Keratinocyte (primary cell): ENCODE measurements at regions not wholly inside any gene's neighbourhood (a gene's known extent, or its start where the extent isn't known, plus 50 kb on each side); places are given as distances from the start of the nearest gene placed in this dataset.

Experiments used
- DNase-seq: peaks from one replicate; pipeline ENCODE4 v3.0.0-alpha.2; 2011; ENCODE audit warnings: low read depth, missing footprints, low spot score
- FAIRE-seq: peaks from 2 replicates; lab custom pipeline; 2011; peaks lifted over from hg19 to GRCh38; lab: Jason Lieb, UNC
- H2AFZ ChIP-seq: 2 replicates; pipeline ENCODE4 v1.6.0; 2012; ENCODE audit warnings: low read length, control low read depth, inconsistent platforms; ENCODE audit not compliant: control insufficient read depth
- H3K27ac ChIP-seq: 2 replicates; pipeline ENCODE4 v1.5.1; 2011; ENCODE audit warnings: low read length; ENCODE audit not compliant: control insufficient read depth, insufficient read depth
- H3K27me3 ChIP-seq: 3 replicates; pipeline ENCODE4 v1.6.0; 2011; ENCODE audit warnings: low read length; ENCODE audit not compliant: control insufficient read depth, insufficient read depth; ENCODE audit errors: extremely low read depth
- H3K36me3 ChIP-seq, 2 experiments: 2 replicates in 1 of 2; 3 replicates in 1 of 2; pipeline ENCODE4 v1.5.1; 2011; ENCODE audit warnings: low read length in 2 of 2, mild to moderate bottlenecking in 1 of 2; ENCODE audit not compliant: control insufficient read depth in 2 of 2, insufficient read depth in 2 of 2; ENCODE audit errors: extremely low read depth in 1 of 2
- H3K4me1 ChIP-seq: 3 replicates; pipeline ENCODE4 v1.5.1; 2011; ENCODE audit warnings: low read length; ENCODE audit not compliant: control insufficient read depth, insufficient read depth; ENCODE audit errors: extremely low read depth
- H3K4me2 ChIP-seq: 3 replicates; pipeline ENCODE4 v1.6.0; 2011; ENCODE audit warnings: low read depth, low read length; ENCODE audit not compliant: control insufficient read depth, insufficient read depth; ENCODE audit errors: extremely low read depth
- H3K4me3 ChIP-seq, 3 experiments: fragments of 200-600 bp in 1 of 3; sonication (generic) in 1 of 3; 2 replicates in 2 of 3; 3 replicates in 1 of 3; pipeline ENCODE4 v1.5.1; 2011 to 2016; ENCODE audit warnings: low read length in 3 of 3, mild to moderate bottlenecking in 3 of 3, control low read depth in 2 of 3, inconsistent platforms in 1 of 3, low read depth in 1 of 3, mixed read lengths in 1 of 3, mixed run types in 1 of 3, moderate library complexity in 1 of 3; ENCODE audit not compliant: control insufficient read depth in 2 of 3, insufficient read depth in 2 of 3; ENCODE audit errors: extremely low read depth in 1 of 3
- H3K79me2 ChIP-seq: 2 replicates; pipeline ENCODE4 v1.6.0; 2012; ENCODE audit warnings: low read length; ENCODE audit not compliant: control insufficient read depth, insufficient read depth
- H3K9ac ChIP-seq: 3 replicates; pipeline ENCODE4 v1.6.0; 2011; ENCODE audit warnings: low read length; ENCODE audit not compliant: control insufficient read depth, insufficient read depth; ENCODE audit errors: extremely low read depth
- H3K9me1 ChIP-seq: 3 replicates; pipeline ENCODE4 v1.6.0; 2011; ENCODE audit warnings: low read length; ENCODE audit not compliant: control insufficient read depth, insufficient read depth; ENCODE audit errors: extremely low read depth
- H3K9me3 ChIP-seq: 2 replicates; pipeline ENCODE4 v1.5.1; 2012; ENCODE audit warnings: low read depth, low read length; ENCODE audit not compliant: control insufficient read depth
- H4K20me1 ChIP-seq: 3 replicates; pipeline ENCODE4 v1.6.0; 2011; ENCODE audit warnings: low read length; ENCODE audit not compliant: control insufficient read depth, insufficient read depth; ENCODE audit errors: extremely low read depth
- CTCF ChIP-seq, 3 experiments: IDR thresholded peaks in 1 of 3; conservative IDR thresholded peaks in 1 of 3; optimal IDR thresholded peaks in 1 of 3; 2 replicates in 2 of 3; 3 replicates in 1 of 3; pipeline versions ENCODE3 to v1.5.1; 2011; ENCODE audit warnings: low read length in 3 of 3, mild to moderate bottlenecking in 3 of 3, moderate library complexity in 2 of 3, control low read depth in 1 of 3, inconsistent platforms in 1 of 3; ENCODE audit not compliant: insufficient read depth in 2 of 3; ENCODE audit errors: extremely low read depth in 1 of 3
- EZH2 ChIP-seq: IDR thresholded peaks from one replicate; pipeline ENCODE4 v1.6.1; 2012; ENCODE audit warnings: inconsistent platforms, mild to moderate bottlenecking, low read length, moderate library complexity
- dilution Hi-C: fragments of 300-500 bp; cut with MboI; formaldehyde crosslinking; loops from one replicate; pipeline ENCODE4 v1.7.0; 2020; ENCODE audit warnings: low sequenced_read_pairs; ENCODE audit not compliant: extremely low pct_ligation_motif_present

- Histone ChIP-seq H3K4me1 (no peaks in the 10 kb centered on the region), H3K9me3 (no peaks in the 10 kb centered on the region), H3K36me3 (no peaks in the 10 kb centered on the region), H3K4me3 (no peak overlapping the region), H4K20me1 (no peaks in the 10 kb centered on the region), H3K9me1 (no peaks in the 10 kb centered on the region), H3K9ac (no peak overlapping the region), H2AFZ (no peak overlapping the region), H3K27ac (no peak overlapping the region), H3K4me2 (no peak overlapping the region), H3K27me3 (no peaks in the 10 kb centered on the region), H3K79me2 (no peaks in the 10 kb centered on the region)
- no peak for DNase-seq
- FAIRE-seq = no peak
- dilution Hi-C loops = no loop called here
- no peak for TF ChIP-seq CTCF (optimal IDR thresholded peaks at IDR 0.05 in 1 of 3, IDR thresholded peaks at IDR 0.05 in 1 of 3, conservative IDR thresholded peaks at IDR 0.05 in 1 of 3; ENCODE audit: extremely low read depth in 1 of 3, insufficient read depth in 2 of 3, low read length in 3 of 3)
- TF ChIP-seq EZH2 = no peak
Measured at GRCh38 chr2:103743195-103743594, 981.4 kb downstream of the TMEM182 start.

GRCh38 chr2:103754530-103754929 is 992.7 kb downstream of the TMEM182 start:
- TF ChIP-seq EZH2 = no peak
- no peak for TF ChIP-seq CTCF (optimal IDR thresholded peaks at IDR 0.05 in 1 of 3, IDR thresholded peaks at IDR 0.05 in 1 of 3, conservative IDR thresholded peaks at IDR 0.05 in 1 of 3; ENCODE audit: extremely low read depth in 1 of 3, insufficient read depth in 2 of 3, low read length in 3 of 3)

More at GRCh38 chr2:103754530-103754929, 992.7 kb downstream of the TMEM182 start:
- dilution Hi-C loops = no loop called here
- Histone ChIP-seq H3K9me1 (no peaks in the 10 kb centered on the region), H2AFZ (no peak overlapping the region), H4K20me1 (no peaks in the 10 kb centered on the region), H3K27ac (no peak overlapping the region), H3K27me3 (no peaks in the 10 kb centered on the region), H3K4me3 (no peak overlapping the region), H3K4me2 (no peak overlapping the region), H3K9me3 (peaks cover 2% of the 10 kb centered on the region), H3K79me2 (no peaks in the 10 kb centered on the region), H3K36me3 (no peaks in the 10 kb centered on the region), H3K4me1 (no peaks in the 10 kb centered on the region), H3K9ac (no peak overlapping the region)
- FAIRE-seq (no peak), DNase-seq (no peak)
